WI38 (cell line): ENCODE measurements at regions not wholly inside any gene's neighbourhood (a gene's known extent, or its start where the extent isn't known, plus 50 kb on each side); places are given as distances from the start of the nearest gene placed in this dataset.

ENCODE experiments used
- H3K4me3 ChIP-seq: 2 replicates; pipeline ENCODE4 v1.5.1; 2011; ENCODE audit warnings: low read depth, mild to moderate bottlenecking, control low read depth, low read length
- CTCF ChIP-seq: IDR thresholded peaks from 2 replicates; pipeline ENCODE4 v1.5.1; 2012; ENCODE audit warnings: low read depth, mild to moderate bottlenecking, control low read depth, low read length

GRCh38 chr1:177340601-177341067 lies 169.9 kb downstream of the BRINP2 start:
- TF ChIP-seq CTCF = no peak
- H3K4me3 ChIP-seq = no peak overlapping the region

GRCh38 chr1:177338376-177338775 lies 167.6 kb downstream of the BRINP2 start:
- TF ChIP-seq CTCF = no peak
- no peak overlapping the region for H3K4me3 ChIP-seq

- no peak overlapping the region for H3K4me3 ChIP-seq
- TF ChIP-seq CTCF = no peak
Measured at GRCh38 chr1:177334903-177335302, 164.1 kb downstream of the BRINP2 start.

- no peak for TF ChIP-seq CTCF
- no peak overlapping the region for H3K4me3 ChIP-seq
Measured at GRCh38 chr1:177333936-177334595, 163.3 kb downstream of the BRINP2 start.
